NB4 (cell line): ENCODE measurements at regions not wholly inside any gene's neighbourhood (a gene's known extent, or its start where the extent isn't known, plus 50 kb on each side); places are given as distances from the start of the nearest gene placed in this dataset.

Experiments
- DNase-seq: peaks from one replicate; pipeline ENCODE4 v3.0.0; 2010; ENCODE audit warnings: low read depth
- H3K4me3 ChIP-seq: one replicate; pipeline ENCODE4 v1.5.1; 2011; ENCODE audit warnings: mild to moderate bottlenecking, low read depth, low read length, moderate library complexity
- CTCF ChIP-seq: IDR thresholded peaks from one replicate; pipeline ENCODE4 v1.5.1; 2012; ENCODE audit warnings: low read depth, low read length
- MAX ChIP-seq: IDR thresholded peaks from 2 replicates; pipeline ENCODE4 v1.6.1; 2011; ENCODE audit warnings: low read depth, low read length
- MYC ChIP-seq: IDR thresholded peaks from 2 replicates; pipeline ENCODE4 v1.6.1; 2011; ENCODE audit warnings: low read depth, low read length
- POLR2A ChIP-seq: IDR thresholded peaks from 2 replicates; pipeline ENCODE4 v1.6.1; 2011; ENCODE audit warnings: mild to moderate bottlenecking; ENCODE audit not compliant: insufficient read length; ENCODE audit errors: extremely low read depth

- TF ChIP-seq POLR2A = no peak
- no peak for TF ChIP-seq MAX
- TF ChIP-seq MYC = no peak
- TF ChIP-seq CTCF = no peak
- H3K4me3 ChIP-seq = no peak overlapping the region
- no peak for DNase-seq
Measured at GRCh38 chr10:128779416-128779815, 653.2 kb upstream of the MKI67 start.

- no peak for TF ChIP-seq POLR2A
- no peak for TF ChIP-seq CTCF
- DNase-seq = no peak
- H3K4me3 ChIP-seq = no peak overlapping the region
Measured at GRCh38 chr10:128780156-128780761, 654.0 kb upstream of the MKI67 start.

- DNase-seq = no peak
- TF ChIP-seq MYC (no peak), CTCF (no peak), POLR2A (no peak), MAX (no peak)
- H3K4me3 ChIP-seq = no peak overlapping the region
Measured at GRCh38 chr10:128781637-128782036, 655.4 kb upstream of the MKI67 start.

GRCh38 chr10:128784444-128784843 is 658.2 kb upstream of the MKI67 start:
- no peak for TF ChIP-seq POLR2A
- no peak for TF ChIP-seq CTCF
- no peak for TF ChIP-seq MYC
- TF ChIP-seq MAX = no peak
- no peak for DNase-seq
- no peak overlapping the region for H3K4me3 ChIP-seq

- H3K4me3 ChIP-seq = no peak overlapping the region
- TF ChIP-seq POLR2A (no peak), MAX (no peak), CTCF (no peak), MYC (no peak)
- no peak for DNase-seq
Measured at GRCh38 chr10:128792426-128793140, 666.4 kb upstream of the MKI67 start.
